ENCODE measurements at regions not wholly inside any gene's neighbourhood (a gene's known extent, or its start where the extent isn't known, plus 50 kb on each side); places are given as distances from the start of the nearest gene placed in this dataset.

DNA sequence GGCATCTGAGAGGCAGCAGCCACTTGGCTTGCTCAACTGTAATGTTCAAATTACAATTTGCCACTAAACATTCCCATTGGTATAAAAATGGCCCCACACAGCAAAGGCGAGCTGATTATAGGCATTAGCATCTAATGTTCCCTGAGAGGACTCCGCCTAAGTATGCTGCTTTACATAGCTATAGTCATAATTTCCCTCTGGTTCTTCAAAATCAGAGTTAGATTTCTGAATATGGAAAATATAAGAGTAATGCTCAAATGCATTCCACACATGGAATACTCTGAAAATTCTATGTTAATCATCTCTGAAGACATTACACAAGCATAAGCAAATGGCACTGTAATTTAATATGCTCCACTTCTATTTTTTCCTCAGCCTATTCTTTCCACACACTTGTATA lies 83.7 kb upstream of the BTG1 start:
- TF ChIP-seq CTCF (IDR thresholded peaks at IDR 0.05), result no peak
- H3K9me3 Mint-ChIP-seq, result no peaks in the 10 kb centered on the region
- peaks cover 11% of the 10 kb centered on the region for H3K4me1 Mint-ChIP-seq (ENCODE audit: low read depth)
- H3K27ac Mint-ChIP-seq, result no peak overlapping the region
- no peaks in the 10 kb centered on the region for H3K27me3 Mint-ChIP-seq (ENCODE audit: insufficient read depth)
- no peaks in the 10 kb centered on the region for H3K36me3 Mint-ChIP-seq (ENCODE audit: low read depth)
- no peak overlapping the region for H3K4me3 Mint-ChIP-seq
- DNase-seq, result no peak

DNA sequence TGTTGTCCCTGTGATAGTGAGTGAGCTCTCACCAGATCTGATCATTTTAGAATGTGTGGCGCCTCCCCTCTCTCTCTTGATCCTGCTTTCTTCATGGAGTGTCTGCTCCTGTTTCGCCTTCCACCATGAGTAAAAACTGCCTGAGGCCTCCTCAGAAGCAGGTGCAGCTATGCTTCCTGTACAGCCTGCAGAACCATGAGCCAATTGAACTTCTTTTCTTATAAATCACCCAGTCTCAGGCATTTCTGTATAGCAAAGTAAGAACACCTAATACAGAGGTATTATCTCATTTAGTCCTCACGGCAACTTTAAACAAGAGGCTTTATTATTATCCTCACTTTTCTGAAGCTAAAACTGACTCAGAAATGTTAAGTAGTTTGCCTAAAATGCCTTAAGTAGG lies 81.3 kb upstream of the BTG1 start:
- no peak overlapping the region for H3K4me3 Mint-ChIP-seq
- no peak overlapping the region for H3K27ac Mint-ChIP-seq
- TF ChIP-seq CTCF (IDR thresholded peaks at IDR 0.05), result no peak
- no peaks in the 10 kb centered on the region for H3K9me3 Mint-ChIP-seq
- H3K27me3 Mint-ChIP-seq (ENCODE audit: insufficient read depth), result no peaks in the 10 kb centered on the region
- H3K36me3 Mint-ChIP-seq (ENCODE audit: low read depth), result no peaks in the 10 kb centered on the region
- peaks cover 14% of the 10 kb centered on the region for H3K4me1 Mint-ChIP-seq (ENCODE audit: low read depth)
- no peak for DNase-seq

DNA sequence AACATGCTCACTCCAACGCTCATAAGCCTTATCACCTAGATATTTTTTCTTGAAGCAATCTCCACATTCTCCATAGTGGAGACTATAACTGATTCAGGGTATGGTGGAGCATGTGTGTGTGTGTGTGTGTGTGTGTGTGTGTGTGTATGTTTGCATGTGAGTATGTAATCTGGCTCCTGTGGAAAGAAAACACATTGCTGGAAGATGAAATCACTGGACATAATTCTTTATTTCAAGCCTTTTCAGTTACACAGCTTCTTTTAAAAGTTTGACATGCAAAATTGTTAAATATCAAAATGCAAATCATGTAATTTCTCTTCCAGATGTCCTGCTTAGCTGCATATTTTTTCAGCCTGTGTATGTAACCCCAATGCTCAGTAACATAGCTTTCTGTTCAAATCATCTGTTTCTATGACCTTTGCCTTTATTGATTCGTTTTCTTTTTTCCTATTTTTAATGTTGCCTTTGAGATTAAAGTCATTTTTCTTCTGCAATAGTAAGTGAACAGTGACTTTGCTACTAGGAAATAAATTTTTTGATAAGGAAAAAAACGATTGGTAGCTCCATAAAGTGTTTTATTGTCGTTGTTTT lies 80.5 kb upstream of the BTG1 start:
- Mint-ChIP-seq H3K9me3 (no peaks in the 10 kb centered on the region), H3K4me1 (ENCODE audit: low read depth) (peaks cover 14% of the 10 kb centered on the region), H3K27me3 (ENCODE audit: insufficient read depth) (no peaks in the 10 kb centered on the region), H3K36me3 (ENCODE audit: low read depth) (no peaks in the 10 kb centered on the region), H3K4me3 (no peak overlapping the region), H3K27ac (no peak overlapping the region)
- TF ChIP-seq CTCF (IDR thresholded peaks at IDR 0.05), result no peak
- no peak for DNase-seq

- Mint-ChIP-seq H3K36me3 (ENCODE audit: low read depth) (no peaks in the 10 kb centered on the region), H3K9me3 (no peaks in the 10 kb centered on the region; the same call in 1 of the 2 replicates), H3K4me3 (peak overlapping the region; percentile 44; the same call in 1 of the 2 replicates), H3K27ac (peak overlapping the region; percentile 63), H3K27me3 (ENCODE audit: insufficient read depth) (no peaks in the 10 kb centered on the region), H3K4me1 (ENCODE audit: low read depth) (peaks cover 19% of the 10 kb centered on the region)
- DNase-seq, result peak; percentile 68
- TF ChIP-seq CTCF (IDR thresholded peaks at IDR 0.05), result no peak
Measured at GRCh38 chr12:92224685-92225331, 79.2 kb upstream of the BTG1 start.

DNA sequence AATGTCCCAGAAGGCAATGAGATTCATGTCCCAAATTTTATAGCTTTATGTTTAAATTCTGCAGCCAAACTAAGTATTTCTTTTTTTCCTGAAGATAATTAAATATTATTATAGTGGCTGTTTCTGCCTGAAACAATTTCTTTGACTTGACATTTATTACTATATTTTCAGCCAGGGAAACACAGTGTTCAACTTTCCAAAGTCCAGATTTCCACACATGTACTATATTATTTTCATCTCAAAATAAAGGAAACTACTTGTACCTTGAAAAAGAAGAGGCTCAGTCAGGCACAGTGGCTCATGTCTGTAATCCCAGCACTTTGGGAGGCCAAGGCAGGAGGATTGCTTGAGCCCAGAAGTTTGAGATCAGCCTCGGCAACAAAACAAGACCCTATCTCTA lies 77.8 kb upstream of the BTG1 start:
- H3K9me3 Mint-ChIP-seq, result no peaks in the 10 kb centered on the region; the same call in 1 of the 2 replicates
- H3K36me3 Mint-ChIP-seq (ENCODE audit: low read depth), result no peaks in the 10 kb centered on the region
- H3K4me3 Mint-ChIP-seq, result no peak overlapping the region
- no peak for TF ChIP-seq CTCF (IDR thresholded peaks at IDR 0.05)
- no peaks in the 10 kb centered on the region for H3K27me3 Mint-ChIP-seq (ENCODE audit: insufficient read depth)
- no peak for DNase-seq
- peaks cover 31% of the 10 kb centered on the region for H3K4me1 Mint-ChIP-seq (ENCODE audit: low read depth)
- H3K27ac Mint-ChIP-seq, result no peak overlapping the region

Measured in HFFc6 (cell line).